Naive thymus-derived CD4-positive, alpha-beta T cell (primary cell): ENCODE measurements at regions not wholly inside any gene's neighbourhood (a gene's known extent, or its start where the extent isn't known, plus 50 kb on each side); places are given as distances from the start of the nearest gene placed in this dataset.

ENCODE experiments used
- ATAC-seq: fragments of 150-1000 bp; cut with Tn5 transposase; 2 replicates; pipeline ENCODE4 v1.10.0; 2021; ENCODE audit warnings: mild to moderate bottlenecking, moderate library complexity
- CTCF ChIA-PET: fragments of 350-600 bp; sonication (Branson Sonifier 250); formaldehyde crosslinking; loops from one replicate; lab custom pipeline; 2021; ENCODE audit warnings: antibody characterized with exemption; lab: Charles Lee
- POLR2A ChIA-PET: fragments of 350-600 bp; sonication (Branson Sonifier 250); formaldehyde crosslinking; loops from one replicate; lab custom pipeline; 2021; ENCODE audit warnings: antibody characterized with exemption, inconsistent platforms; lab: Charles Lee
- DNase-seq, 9 donors: peaks; one replicate each; pipeline versions ENCODE4 v3.0.0 to v3.0.0-alpha.2; 2020 to 2022; ENCODE audit warnings: mixed read lengths in 1 of 9
- H3K27ac ChIP-seq: one replicate; pipeline ENCODE4 v1.7.0; 2013; ENCODE audit warnings: mild to moderate bottlenecking, low read depth, low read length, moderate library complexity
- H3K27me3 ChIP-seq, 2 donors: one replicate each; pipeline ENCODE4 v1.7.0; 2013; ENCODE audit warnings: low read length in 2 of 2, mild to moderate bottlenecking in 2 of 2, moderate library complexity in 2 of 2; ENCODE audit not compliant: control insufficient read depth in 2 of 2, insufficient read depth in 2 of 2
- H3K36me3 ChIP-seq, 3 experiments: 1 replicate in 2 of 3; 2 replicates in 1 of 3; pipeline ENCODE4 v1.7.0; 2013; ENCODE audit warnings: low read length in 3 of 3, mild to moderate bottlenecking in 3 of 3, moderate library complexity in 1 of 3; ENCODE audit not compliant: insufficient read depth in 3 of 3, control insufficient read depth in 2 of 3
- H3K4me1 ChIP-seq, 2 donors: one replicate each; pipeline ENCODE4 v1.7.0; 2013; ENCODE audit warnings: low read length in 2 of 2, mild to moderate bottlenecking in 2 of 2, moderate library complexity in 1 of 2; ENCODE audit not compliant: control insufficient read depth in 2 of 2, insufficient read depth in 2 of 2
- H3K4me3 ChIP-seq: 2 replicates; pipeline ENCODE4 v1.7.0; 2013; ENCODE audit warnings: mild to moderate bottlenecking, low read length
- H3K9me3 ChIP-seq, 3 experiments: 1 replicate in 2 of 3; 2 replicates in 1 of 3; pipeline ENCODE4 v1.7.0; 2013; ENCODE audit warnings: low read length in 3 of 3; ENCODE audit not compliant: control insufficient read depth in 2 of 3
- H3K27ac Mint-ChIP-seq, 9 donors: one replicate each; pipeline ENCODE4 v1.8.0; 2020 to 2022; ENCODE audit warnings: mixed read lengths in 9 of 9, mild to moderate bottlenecking in 8 of 9, moderate library complexity in 5 of 9, inconsistent platforms in 2 of 9
- H3K27me3 Mint-ChIP-seq, 5 donors: one replicate each; pipeline ENCODE4 v1.8.0; 2021 to 2022; ENCODE audit warnings: mixed read lengths in 5 of 5, mild to moderate bottlenecking in 1 of 5
- H3K36me3 Mint-ChIP-seq, 5 donors: one replicate each; pipeline ENCODE4 v1.8.0; 2020 to 2022; ENCODE audit warnings: mixed read lengths in 5 of 5, mild to moderate bottlenecking in 3 of 5, inconsistent platforms in 1 of 5
- H3K4me1 Mint-ChIP-seq, 7 donors: one replicate each; pipeline ENCODE4 v1.8.0; 2020 to 2022; ENCODE audit warnings: mixed read lengths in 7 of 7, mild to moderate bottlenecking in 3 of 7, inconsistent platforms in 1 of 7
- H3K4me3 Mint-ChIP-seq, 10 donors: one replicate each; pipeline ENCODE4 v1.8.0; 2020 to 2022; ENCODE audit warnings: mild to moderate bottlenecking in 10 of 10, mixed read lengths in 10 of 10, moderate library complexity in 6 of 10, inconsistent platforms in 2 of 10
- H3K9me3 Mint-ChIP-seq, 11 donors: one replicate each; pipeline ENCODE4 v1.8.0; 2020 to 2022; ENCODE audit warnings: mixed read lengths in 11 of 11, mild to moderate bottlenecking in 4 of 11, inconsistent platforms in 1 of 11, moderate library complexity in 1 of 11
- intact Hi-C, 2 donors: fragments of 100-400 bp; cut with micrococcal nuclease; formaldehyde crosslinking; loops; one replicate each; pipeline ENCODE4 v1.15.1; 2023

GRCh38 chr20:8935878-8936277 lies 133.0 kb upstream of the PLCB4 start:
- intact Hi-C loops, result no loop called here
- POLR2A ChIA-PET, result no interaction called here

DNA sequence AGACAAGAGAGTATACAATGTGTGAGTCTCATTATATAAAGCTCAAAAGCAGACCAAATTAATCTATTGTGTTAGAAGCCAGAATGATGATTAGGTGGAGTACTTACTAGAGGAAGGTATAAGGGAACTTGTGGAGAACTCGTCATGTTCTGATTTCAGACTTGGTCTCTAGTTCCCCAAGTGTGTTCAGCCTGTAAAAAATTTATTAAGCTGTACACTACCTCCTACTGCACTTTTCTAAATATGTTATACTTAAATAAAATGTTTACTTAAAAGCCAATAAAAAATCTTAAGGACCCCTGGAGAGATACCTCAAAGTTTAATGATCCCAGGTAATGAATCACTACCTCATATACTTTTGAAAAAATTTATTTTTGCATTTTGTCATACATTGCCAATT lies 130.4 kb upstream of the PLCB4 start:
- ChIA-PET CTCF (no interaction called here), POLR2A (no interaction called here)
- no peaks in the 10 kb centered on the region for H3K27me3 ChIP-seq
- DNase-seq (no peak), ATAC-seq (no peak)
- no peaks in the 10 kb centered on the region for H3K36me3 ChIP-seq
- Mint-ChIP-seq H3K36me3 (no peaks in the 10 kb centered on the region), H3K27ac (no peak overlapping the region), H3K4me1 (no peaks in the 10 kb centered on the region), H3K9me3 (peaks cover 0 to 8% (median 0%) of the 10 kb centered on the region in 11 donors), H3K27me3 (peaks cover 0 to 6% (median 0%) of the 10 kb centered on the region in 5 donors), H3K4me3 (no peak overlapping the region)
- no peaks in the 10 kb centered on the region for H3K4me1 ChIP-seq
- intact Hi-C loops, result no loop called here
- H3K27ac ChIP-seq, result no peak overlapping the region
- no peak overlapping the region for H3K4me3 ChIP-seq
- H3K9me3 ChIP-seq, result no peaks in the 10 kb centered on the region

More at GRCh38 chr20:8935878-8936277, 133.0 kb upstream of the PLCB4 start:
- Histone ChIP-seq H3K36me3 (no peaks in the 10 kb centered on the region), H3K9me3 (no peaks in the 10 kb centered on the region), H3K27me3 (no peaks in the 10 kb centered on the region), H3K27ac (no peak overlapping the region), H3K4me1 (no peaks in the 10 kb centered on the region), H3K4me3 (no peak overlapping the region)
- H3K27ac Mint-ChIP-seq, result no peak overlapping the region
- no peak for DNase-seq
- no peaks in the 10 kb centered on the region for H3K36me3 Mint-ChIP-seq
- H3K27me3 Mint-ChIP-seq, result peaks cover 0 to 6% (median 0%) of the 10 kb centered on the region in 5 donors
- ATAC-seq, result no peak
- no peak overlapping the region for H3K4me3 Mint-ChIP-seq
- no peaks in the 10 kb centered on the region for H3K4me1 Mint-ChIP-seq
- CTCF ChIA-PET, result interaction anchor here (0.6 kb wide), 1 partner anchor 19 kb away, joined by 3 read pairs; no protein-coding TSS in a partner anchor
- H3K9me3 Mint-ChIP-seq, result peaks cover 0 to 6% (median 1%) of the 10 kb centered on the region in 11 donors

- POLR2A ChIA-PET, result no interaction called here
- H3K4me3 Mint-ChIP-seq, result no peak overlapping the region
- no peak for ATAC-seq
- no peak overlapping the region for H3K27ac Mint-ChIP-seq
- CTCF ChIA-PET, result no interaction called here
- no peak overlapping the region for H3K4me3 ChIP-seq
- no peaks in the 10 kb centered on the region for H3K4me1 Mint-ChIP-seq
- H3K27ac ChIP-seq, result no peak overlapping the region
- H3K27me3 Mint-ChIP-seq, result peaks cover 0 to 4% (median 0%) of the 10 kb centered on the region in 5 donors
- no peaks in the 10 kb centered on the region for H3K36me3 Mint-ChIP-seq
- H3K27me3 ChIP-seq, result no peaks in the 10 kb centered on the region
- no peaks in the 10 kb centered on the region for H3K9me3 ChIP-seq
- intact Hi-C loops, result no loop called here
- DNase-seq, result no peak
- peaks cover 0 to 8% (median 0%) of the 10 kb centered on the region in 11 donors for H3K9me3 Mint-ChIP-seq
- no peaks in the 10 kb centered on the region for H3K4me1 ChIP-seq
- no peaks in the 10 kb centered on the region for H3K36me3 ChIP-seq
Measured at GRCh38 chr20:8940326-8940725, 128.6 kb upstream of the PLCB4 start.

DNA sequence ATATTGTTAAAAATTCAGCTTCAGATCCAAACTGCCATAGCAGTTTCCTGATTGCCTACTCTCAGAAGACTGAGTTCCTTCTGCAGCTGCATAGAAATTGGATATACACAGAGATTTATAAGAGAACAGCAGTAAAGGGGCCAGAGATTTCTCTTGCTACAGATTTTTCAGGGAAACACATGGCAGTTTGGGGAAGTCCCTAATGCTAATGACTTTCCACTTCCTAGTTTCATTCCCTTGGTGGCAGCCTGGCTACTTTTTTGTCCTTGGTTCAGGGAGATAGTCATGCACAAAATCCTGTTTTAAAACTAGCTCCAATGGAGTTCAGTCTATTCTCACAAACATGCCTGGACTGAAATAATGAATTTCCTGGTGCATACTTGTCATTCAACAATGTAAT lies 125.3 kb upstream of the PLCB4 start:
- H3K4me3 ChIP-seq, result no peak overlapping the region
- intact Hi-C loops, result no loop called here
- ChIA-PET CTCF (no interaction called here), POLR2A (no interaction called here)
- Mint-ChIP-seq H3K27me3 (peaks cover 0 to 3% (median 0%) of the 10 kb centered on the region in 5 donors), H3K4me1 (no peaks in the 10 kb centered on the region), H3K9me3 (peaks cover 0 to 8% (median 0%) of the 10 kb centered on the region in 11 donors), H3K4me3 (no peak overlapping the region), H3K27ac (no peak overlapping the region), H3K36me3 (no peaks in the 10 kb centered on the region)
- H3K9me3 ChIP-seq, result no peaks in the 10 kb centered on the region
- H3K36me3 ChIP-seq, result no peaks in the 10 kb centered on the region
- H3K27me3 ChIP-seq, result no peaks in the 10 kb centered on the region
- no peak overlapping the region for H3K27ac ChIP-seq
- H3K4me1 ChIP-seq, result no peaks in the 10 kb centered on the region
- ATAC-seq (no peak), DNase-seq (no peak)

- Mint-ChIP-seq H3K36me3 (no peaks in the 10 kb centered on the region), H3K9me3 (peaks cover 0 to 5% (median 0%) of the 10 kb centered on the region in 11 donors), H3K27me3 (peaks cover 0 to 3% (median 0%) of the 10 kb centered on the region in 5 donors), H3K27ac (no peak overlapping the region), H3K4me3 (no peak overlapping the region), H3K4me1 (no peaks in the 10 kb centered on the region)
- intact Hi-C loops, result no loop called here
- POLR2A ChIA-PET, result no interaction called here
- DNase-seq (no peak), ATAC-seq (no peak)
- Histone ChIP-seq H3K9me3 (no peaks in the 10 kb centered on the region), H3K4me1 (no peaks in the 10 kb centered on the region), H3K27ac (no peak overlapping the region), H3K27me3 (no peaks in the 10 kb centered on the region), H3K36me3 (no peaks in the 10 kb centered on the region), H3K4me3 (no peak overlapping the region)
- CTCF ChIA-PET, result no interaction called here
Measured at GRCh38 chr20:8946036-8946940, 122.6 kb upstream of the PLCB4 start.

- Histone ChIP-seq H3K27ac (no peak overlapping the region), H3K4me3 (no peak overlapping the region), H3K4me1 (no peaks in the 10 kb centered on the region), H3K27me3 (no peaks in the 10 kb centered on the region), H3K9me3 (no peaks in the 10 kb centered on the region), H3K36me3 (no peaks in the 10 kb centered on the region)
- no peak overlapping the region for H3K4me3 Mint-ChIP-seq
- no peak overlapping the region for H3K27ac Mint-ChIP-seq
- peaks cover 0 to 3% (median 0%) of the 10 kb centered on the region in 5 donors for H3K27me3 Mint-ChIP-seq
- DNase-seq, result no peak
- ChIA-PET CTCF (no interaction called here), POLR2A (no interaction called here)
- peaks cover 0 to 4% (median 0%) of the 10 kb centered on the region in 11 donors for H3K9me3 Mint-ChIP-seq
- intact Hi-C loops, result no loop called here
- H3K4me1 Mint-ChIP-seq, result no peaks in the 10 kb centered on the region
- ATAC-seq, result no peak
- H3K36me3 Mint-ChIP-seq, result no peaks in the 10 kb centered on the region
Measured at GRCh38 chr20:8948442-8949020, 120.4 kb upstream of the PLCB4 start.
